HCT116 (cell line): ENCODE measurements at regions not wholly inside any gene's neighbourhood (a gene's known extent, or its start where the extent isn't known, plus 50 kb on each side); places are given as distances from the start of the nearest gene placed in this dataset.

Experiments
- ATAC-seq: fragments of 200-7000 bp; cut with Tn5 transposase; 2 replicates; pipeline ENCODE4 v1.9.1; 2020; ENCODE audit warnings: mild to moderate bottlenecking, moderate library complexity
- BruUV-seq: library from RNA; stranded (reverse); fragments of 400-500 nt; replicated peaks from 2 replicates; lab custom pipeline; 2021; lab: Mats Ljungman, UMichigan
- CTCF ChIA-PET: fragments of 300-600 bp; sonication (Branson Sonifier 250); formaldehyde crosslinking; loops from one replicate; lab custom pipeline; 2021; ENCODE audit warnings: antibody characterized with exemption; lab: Charles Lee
- POLR2A ChIA-PET: fragments of 300-600, 350-600 bp; sonication (Branson Sonifier 250); formaldehyde crosslinking; loops from one replicate; lab custom pipeline; 2021; ENCODE audit warnings: antibody characterized with exemption; lab: Charles Lee
- RAD21 ChIA-PET, 2 experiments: fragments of 300-600 bp; sonication (Branson Sonifier 250); formaldehyde crosslinking; loops; one replicate each; lab custom pipeline; 2023; ENCODE audit warnings: low total read pairs in 2 of 2; ENCODE audit not compliant: uncharacterized antibody in 2 of 2, unreplicated experiment in 2 of 2, low non-redundant PET in 1 of 2; lab: Charles Lee
- DNase-seq: peaks from one replicate; pipeline ENCODE4 v3.0.0-alpha.2; 2010; ENCODE audit warnings: low read depth, low spot score
- H2AFZ ChIP-seq: fragments of 200-600 bp; shearing (Covaris generic), sonication (generic); 2 replicates; pipeline ENCODE4 v1.6.1; 2017; ENCODE audit warnings: low read depth, mixed run types, mixed read lengths, antibody characterized with exemption, low read length; ENCODE audit not compliant: poor library complexity, severe bottlenecking
- H3K27ac ChIP-seq: 2 replicates; pipeline ENCODE4 v1.5.1; 2012; ENCODE audit warnings: low read depth, low read length
- H3K27me3 ChIP-seq: fragments of 200-600 bp; sonication (generic); 2 replicates; pipeline ENCODE4 v1.6.1; 2016; ENCODE audit warnings: mixed run types, low read length, mixed read lengths; ENCODE audit not compliant: insufficient read depth
- H3K36me3 ChIP-seq, 2 experiments: fragments of 200-500 bp in 1 of 2; fragments of 200-600 bp in 1 of 2; sonication (Bioruptor generic) in 1 of 2; sonication (generic) in 1 of 2; 2 replicates each; pipeline versions ENCODE4 v1.5.1 to v1.6.1; 2014 to 2016; ENCODE audit warnings: low read length in 2 of 2, inconsistent platforms in 1 of 2, mixed read lengths in 1 of 2, mixed run types in 1 of 2; ENCODE audit not compliant: insufficient read depth in 2 of 2, control insufficient read depth in 1 of 2
- H3K4me1 ChIP-seq, 2 experiments: fragments of 200-600 bp in 1 of 2; sonication (generic) in 1 of 2; 2 replicates each; pipeline versions ENCODE4 v1.5.1 to v1.6.1; 2012 to 2017; ENCODE audit warnings: low read length in 2 of 2, inconsistent platforms in 1 of 2, mild to moderate bottlenecking in 1 of 2, mixed read lengths in 1 of 2, mixed run types in 1 of 2, moderate library complexity in 1 of 2; ENCODE audit not compliant: insufficient read depth in 2 of 2, control insufficient read depth in 1 of 2
- H3K4me2 ChIP-seq: fragments of 200-600 bp; sonication (generic); 2 replicates; pipeline ENCODE4 v1.6.1; 2017; ENCODE audit warnings: mixed run types, low read length, mixed read lengths
- H3K4me3 ChIP-seq, 2 experiments: fragments of 200-600 bp in 1 of 2; sonication (generic) in 1 of 2; replicated peaks in 1 of 2; 2 replicates each; pipeline ENCODE4 v1.5.1; 2011 to 2016; ENCODE audit warnings: low read length in 2 of 2, control low read depth in 1 of 2, low read depth in 1 of 2, mild to moderate bottlenecking in 1 of 2, mixed read lengths in 1 of 2, mixed run types in 1 of 2
- H3K79me2 ChIP-seq: fragments of 200-600 bp; sonication (generic); 2 replicates; pipeline ENCODE4 v1.6.1; 2017; ENCODE audit warnings: mild to moderate bottlenecking, mixed run types, low read length, moderate library complexity, mixed read lengths; ENCODE audit not compliant: insufficient read depth
- H3K9ac ChIP-seq: fragments of 200-600 bp; sonication (generic); 2 replicates; pipeline ENCODE4 v1.6.1; 2016; ENCODE audit warnings: low read length, mixed read lengths
- H3K9me2 ChIP-seq: fragments of 200-600 bp; sonication (generic), shearing (Covaris generic); 2 replicates; pipeline ENCODE4 v1.6.1; 2017; ENCODE audit warnings: mixed run types, mild to moderate bottlenecking, moderate library complexity; ENCODE audit not compliant: insufficient read depth
- H3K9me3 ChIP-seq, 2 experiments: fragments of 200-500 bp in 1 of 2; fragments of 200-600 bp in 1 of 2; sonication (Bioruptor generic) in 1 of 2; sonication (generic) in 1 of 2; 2 replicates each; pipeline ENCODE4 v1.6.1; 2014 to 2017; ENCODE audit warnings: low read length in 2 of 2, mixed read lengths in 2 of 2, inconsistent platforms in 1 of 2, low read depth in 1 of 2, mild to moderate bottlenecking in 1 of 2, mixed run types in 1 of 2, moderate library complexity in 1 of 2; ENCODE audit not compliant: control insufficient read depth in 1 of 2, insufficient read depth in 1 of 2
- H4K20me1 ChIP-seq: fragments of 200-600 bp; sonication (generic), shearing (Covaris generic); 2 replicates; pipeline ENCODE4 v1.6.1; 2017; ENCODE audit warnings: mixed run types, mild to moderate bottlenecking, moderate library complexity; ENCODE audit not compliant: insufficient read depth
- ATF3 ChIP-seq: IDR thresholded peaks from 2 replicates; pipeline ENCODE4 v1.6.1; 2012
- CEBPB ChIP-seq: IDR thresholded peaks from 2 replicates; pipeline ENCODE4 v1.6.1; 2012; ENCODE audit warnings: low read depth
- CTCF ChIP-seq, 3 experiments: fragments of 200-600 bp in 1 of 3; sonication (generic) in 1 of 3; IDR thresholded peaks in 2 of 3; conservative IDR thresholded peaks in 1 of 3; 2 replicates each; pipeline ENCODE4 v1.5.1; 2012 to 2017; ENCODE audit warnings: low read depth in 2 of 3, low read length in 2 of 3, antibody characterized with exemption in 1 of 3, borderline replicate concordance in 1 of 3, control low read depth in 1 of 3, mild to moderate bottlenecking in 1 of 3, mixed read lengths in 1 of 3, mixed run types in 1 of 3, moderate library complexity in 1 of 3; ENCODE audit not compliant: insufficient read depth in 1 of 3
- EGR1 ChIP-seq: IDR thresholded peaks from 2 replicates; pipeline ENCODE4 v1.6.1; 2012; ENCODE audit warnings: low read depth
- ELF1 ChIP-seq: IDR thresholded peaks from 2 replicates; pipeline ENCODE4 v1.6.1; 2012; ENCODE audit warnings: low read depth, borderline replicate concordance
- EZH2 ChIP-seq: fragments of 200-600 bp; sonication (generic); IDR thresholded peaks from 2 replicates; pipeline ENCODE4 v1.6.1; 2017; ENCODE audit warnings: antibody characterized with exemption, mixed run types
- JUND ChIP-seq: IDR thresholded peaks from 2 replicates; pipeline ENCODE4 v1.6.1; 2012
- POLR2AphosphoS5 ChIP-seq: IDR thresholded peaks from 2 replicates; pipeline ENCODE4 v1.6.1; 2011; ENCODE audit warnings: mild to moderate bottlenecking, low read depth, low read length, moderate library complexity
- RAD21 ChIP-seq: IDR thresholded peaks from 2 replicates; pipeline ENCODE4 v1.6.1; 2012; ENCODE audit warnings: low read depth, mild to moderate bottlenecking
- SIN3A ChIP-seq: IDR thresholded peaks from 2 replicates; pipeline ENCODE4 v1.6.1; 2012; ENCODE audit warnings: low read depth
- SP1 ChIP-seq: IDR thresholded peaks from 2 replicates; pipeline ENCODE4 v1.6.1; 2012; ENCODE audit warnings: low read depth
- SRF ChIP-seq: IDR thresholded peaks from 2 replicates; pipeline ENCODE4 v1.6.1; 2012; ENCODE audit warnings: low read depth
- TCF7L2 ChIP-seq: IDR thresholded peaks from 2 replicates; pipeline ENCODE4 v1.7.0; 2011; ENCODE audit warnings: borderline replicate concordance, inconsistent platforms; ENCODE audit not compliant: insufficient read depth, insufficient read length; ENCODE audit errors: extremely low read depth
- YY1 ChIP-seq: IDR thresholded peaks from 2 replicates; pipeline ENCODE4 v1.6.1; 2011; ENCODE audit warnings: low read length, low read depth, moderate library complexity, mild to moderate bottlenecking; ENCODE audit not compliant: insufficient replicate concordance; ENCODE audit errors: extremely low read depth
- ZBTB33 ChIP-seq: IDR thresholded peaks from 2 replicates; pipeline ENCODE4 v1.6.1; 2011; ENCODE audit warnings: mild to moderate bottlenecking, low read length, moderate library complexity; ENCODE audit not compliant: insufficient replicate concordance; ENCODE audit errors: extremely low read depth
- ZNF274 ChIP-seq: fragments of 200-500 bp; sonication (Bioruptor generic); IDR thresholded peaks from 2 replicates; pipeline ENCODE4 v1.6.1; 2014; ENCODE audit warnings: mild to moderate bottlenecking, low read depth, low read length, inconsistent platforms
- intact Hi-C: fragments of 100-400 bp; cut with micrococcal nuclease; formaldehyde crosslinking; loops from 2 replicates; pipeline ENCODE4 v1.10.0; 2022
- TF ChIP-seq, protein P1 (sequence below): IDR thresholded peaks from 2 replicates; pipeline ENCODE4 v1.6.1; 2012

DNA sequence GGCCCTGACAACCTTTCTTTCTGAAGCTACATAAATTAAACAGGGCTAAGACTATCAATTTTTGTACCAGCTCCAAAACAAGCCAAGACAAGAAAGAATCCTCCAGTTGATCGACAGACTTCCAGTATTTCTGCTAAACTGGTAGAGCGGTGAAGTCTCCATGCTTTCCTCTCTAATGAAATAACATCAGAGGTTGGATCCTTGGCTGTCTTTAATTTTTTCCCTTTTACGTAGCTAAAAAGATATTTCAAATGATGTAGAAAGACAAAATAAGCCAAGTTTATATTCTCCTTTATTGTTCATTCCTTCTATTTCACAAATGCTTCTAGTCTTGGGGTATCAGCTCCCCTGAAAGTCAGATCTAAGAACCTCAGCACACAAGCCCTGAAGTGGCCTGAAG is 434.9 kb downstream of the NFIB start:
- Histone ChIP-seq H3K4me2 (no peak overlapping the region), H3K4me3 (no peak overlapping the region), H3K27ac (no peak overlapping the region), H3K9ac (no peak overlapping the region), H3K9me2 (no peaks in the 10 kb centered on the region), H3K4me1 (no peaks in the 10 kb centered on the region), H3K36me3 (no peaks in the 10 kb centered on the region), H3K9me3 (peaks cover 0 to 1% of the 10 kb centered on the region in 2 experiments; a peak in 1 of 4 replicates), H4K20me1 (no peaks in the 10 kb centered on the region), H3K27me3 (no peaks in the 10 kb centered on the region), H2AFZ (no peak overlapping the region), H3K79me2 (no peaks in the 10 kb centered on the region)
- CTCF ChIA-PET, result no interaction called here
- intact Hi-C loops, result no loop called here
- RAD21 ChIA-PET, result no interaction called here
- DNase-seq (no peak), ATAC-seq (no peak)
- no TSS peak for BruUV-seq
- POLR2A ChIA-PET, result no interaction called here
- TF ChIP-seq, protein P1, sequence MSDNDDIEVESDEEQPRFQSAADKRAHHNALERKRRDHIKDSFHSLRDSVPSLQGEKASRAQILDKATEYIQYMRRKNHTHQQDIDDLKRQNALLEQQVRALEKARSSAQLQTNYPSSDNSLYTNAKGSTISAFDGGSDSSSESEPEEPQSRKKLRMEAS, result no peak
- no peak for TF ChIP-seq CTCF (IDR thresholded peaks at IDR 0.05 in 2 of 3, conservative IDR thresholded peaks at IDR 0.05 in 1 of 3; ENCODE audit: borderline replicate concordance in 1 of 3, insufficient read depth in 1 of 3, low read depth in 2 of 3, low read length in 2 of 3)
- TF ChIP-seq ATF3, result no peak
- no peak for TF ChIP-seq SP1
- no peak for TF ChIP-seq SIN3A
- no peak for TF ChIP-seq JUND
- no peak for TF ChIP-seq SRF
- no peak for TF ChIP-seq RAD21
- TF ChIP-seq EGR1, result no peak
- TF ChIP-seq ZNF274, result no peak
- TF ChIP-seq CEBPB, result no peak
- TF ChIP-seq EZH2, result no peak
- TF ChIP-seq ELF1, result no peak
- no peak for TF ChIP-seq TCF7L2
- TF ChIP-seq POLR2AphosphoS5, result no peak
- no peak for TF ChIP-seq YY1
- no peak for TF ChIP-seq ZBTB33
